OCI-LY7 (cell line): ENCODE measurements at regions not wholly inside any gene's neighbourhood (a gene's known extent, or its start where the extent isn't known, plus 50 kb on each side); places are given as distances from the start of the nearest gene placed in this dataset.
A peak's percentile ranks its signal among the peaks of the same experiment; 100 is the strongest.

Source experiments
- BruUV-seq: library from RNA; stranded (reverse); fragments of 400-500 nt; replicated peaks from 2 replicates; lab custom pipeline; 2021; lab: Mats Ljungman, UMichigan
- CTCF ChIA-PET: fragments of 300-600 bp; sonication (Branson Sonifier 250); formaldehyde crosslinking; loops from one replicate; lab custom pipeline; 2022; ENCODE audit warnings: antibody characterized with exemption; ENCODE audit not compliant: unreplicated experiment; lab: Charles Lee
- POLR2A ChIA-PET: fragments of 300-600 bp; sonication (Branson Sonifier 250); formaldehyde crosslinking; loops from one replicate; lab custom pipeline; 2022; ENCODE audit warnings: antibody characterized with exemption; lab: Charles Lee
- DNase-seq: peaks from one replicate; pipeline ENCODE4 v3.0.0-alpha.2; 2015; ENCODE audit warnings: low spot score
- H2AFZ ChIP-seq: fragments of 200-600 bp; sonication (generic), shearing (Covaris generic); 2 replicates; pipeline ENCODE4 v1.6.1; 2014; ENCODE audit warnings: mild to moderate bottlenecking, antibody characterized with exemption, low read length, moderate library complexity
- H3K27ac ChIP-seq: fragments of 200-600 bp; sonication (generic); 2 replicates; pipeline ENCODE4 v1.5.1; 2014; ENCODE audit warnings: mixed run types, low read depth, mild to moderate bottlenecking, moderate library complexity, low read length, inconsistent platforms; ENCODE audit not compliant: poor library complexity, severe bottlenecking
- H3K36me3 ChIP-seq: fragments of 200-600 bp; sonication (generic); 2 replicates; pipeline ENCODE4 v1.6.1; 2014; ENCODE audit warnings: mild to moderate bottlenecking, antibody characterized with exemption, low read length, moderate library complexity, mixed read lengths; ENCODE audit not compliant: insufficient read depth
- H3K4me1 ChIP-seq: fragments of 200-600 bp; sonication (generic); 2 replicates; pipeline ENCODE4 v1.5.1; 2014; ENCODE audit warnings: mild to moderate bottlenecking, low read length; ENCODE audit not compliant: insufficient read depth, poor library complexity, severe bottlenecking
- H3K4me2 ChIP-seq: fragments of 200-600 bp; sonication (generic); 2 replicates; pipeline ENCODE4 v1.6.1; 2014; ENCODE audit warnings: mild to moderate bottlenecking, low read length
- H3K4me3 ChIP-seq: fragments of 200-600 bp; sonication (generic); 2 replicates; pipeline ENCODE4 v1.5.1; 2014; ENCODE audit warnings: mild to moderate bottlenecking, low read depth, low read length; ENCODE audit not compliant: poor library complexity, severe bottlenecking
- H3K79me2 ChIP-seq: fragments of 200-600 bp; sonication (generic); 2 replicates; pipeline ENCODE4 v1.6.1; 2016; ENCODE audit warnings: low read depth, mild to moderate bottlenecking, low read length, moderate library complexity, mixed read lengths; ENCODE audit not compliant: insufficient read depth
- H3K9me2 ChIP-seq: fragments of 200-600 bp; sonication (generic); 2 replicates; pipeline ENCODE4 v1.6.1; 2016; ENCODE audit warnings: mild to moderate bottlenecking, low read length, mixed read lengths; ENCODE audit not compliant: insufficient read depth
- H3K9me3 ChIP-seq: fragments of 200-600 bp; sonication (generic); 2 replicates; pipeline ENCODE4 v1.6.1; 2014; ENCODE audit warnings: mild to moderate bottlenecking, mixed run types, low read length, mixed read lengths
- H4K20me1 ChIP-seq: fragments of 200-600 bp; sonication (generic); 2 replicates; pipeline ENCODE4 v1.6.1; 2014; ENCODE audit warnings: mild to moderate bottlenecking, antibody characterized with exemption, low read length, moderate library complexity, mixed read lengths; ENCODE audit not compliant: insufficient read depth
- CTCF ChIP-seq: fragments of 200-600 bp; sonication (generic); conservative IDR thresholded peaks from 2 replicates; pipeline ENCODE4 v1.5.1; 2014; ENCODE audit warnings: mild to moderate bottlenecking, antibody characterized with exemption, low read length, moderate library complexity, mixed read lengths
- EZH2phosphoT487 ChIP-seq: fragments of 200-600 bp; sonication (generic); IDR thresholded peaks from 2 replicates; pipeline ENCODE4 v1.6.1; 2018; ENCODE audit warnings: low read depth, borderline replicate concordance, mild to moderate bottlenecking, mixed run types, antibody characterized with exemption, low read length, moderate library complexity, mixed read lengths
- intact Hi-C: fragments of 100-400 bp; cut with micrococcal nuclease; formaldehyde crosslinking; loops from one replicate; pipeline ENCODE4 v1.10.0; 2022; ENCODE audit not compliant: unreplicated experiment

GRCh38 chr3:82957079-82957478 is 1195.6 kb upstream of the GBE1 start:
- Histone ChIP-seq H3K36me3 (no peaks in the 10 kb centered on the region; the same call in 1 of the 2 replicates), H3K79me2 (no peaks in the 10 kb centered on the region), H3K4me2 (no peak overlapping the region), H4K20me1 (no peaks in the 10 kb centered on the region), H3K9me3 (peaks cover 36% of the 10 kb centered on the region), H3K9me2 (no peaks in the 10 kb centered on the region), H3K4me3 (no peak overlapping the region), H3K4me1 (no peaks in the 10 kb centered on the region), H3K27ac (no peak overlapping the region), H2AFZ (no peak overlapping the region)
- no peak for DNase-seq
- TF ChIP-seq EZH2phosphoT487: no peak
- no peak for TF ChIP-seq CTCF
- BruUV-seq: no TSS peak
- CTCF ChIA-PET: no interaction called here
- POLR2A ChIA-PET: interaction anchor here (0.6 to 0.8 kb wide), 2 partner anchors 9 to 982 kb away, joined by 4 read pairs; no protein-coding TSS in a partner anchor
- intact Hi-C loops: no loop called here

GRCh38 chr3:82954486-82954885 is 1193.0 kb upstream of the GBE1 start:
- POLR2A ChIA-PET: interaction anchor here (0.7 kb wide), 2 partner anchors 8 to 10 kb away, joined by 3 to 4 read pairs; no protein-coding TSS in a partner anchor
- no peaks in the 10 kb centered on the region; the same call in 1 of the 2 replicates for H3K36me3 ChIP-seq
- H2AFZ ChIP-seq: no peak overlapping the region
- no peak for TF ChIP-seq CTCF
- no peak for TF ChIP-seq EZH2phosphoT487
- H4K20me1 ChIP-seq: no peaks in the 10 kb centered on the region
- H3K4me1 ChIP-seq: no peaks in the 10 kb centered on the region
- no peak overlapping the region for H3K4me2 ChIP-seq
- peaks cover 43% of the 10 kb centered on the region for H3K9me3 ChIP-seq
- no peak overlapping the region for H3K27ac ChIP-seq
- BruUV-seq: no TSS peak
- H3K4me3 ChIP-seq: no peak overlapping the region
- no peaks in the 10 kb centered on the region for H3K9me2 ChIP-seq
- DNase-seq: no peak
- H3K79me2 ChIP-seq: no peaks in the 10 kb centered on the region
- intact Hi-C loops: no loop called here
- CTCF ChIA-PET: no interaction called here

- TF ChIP-seq CTCF: no peak
- no peak for TF ChIP-seq EZH2phosphoT487
- peaks cover 13% of the 10 kb centered on the region for H3K4me1 ChIP-seq
- ChIA-PET POLR2A (interaction anchor here (0.6 kb wide), 1 partner anchor 1105 kb away, joined by 4 read pairs; no protein-coding TSS in a partner anchor), CTCF (no interaction called here)
- H3K9me3 ChIP-seq: peaks cover 44% of the 10 kb centered on the region; the same call in 1 of the 2 replicates
- no peaks in the 10 kb centered on the region; the same call in 1 of the 2 replicates for H3K36me3 ChIP-seq
- no peak overlapping the region for H3K4me2 ChIP-seq
- H4K20me1 ChIP-seq: no peaks in the 10 kb centered on the region
- intact Hi-C loops: no loop called here
- no peaks in the 10 kb centered on the region for H3K79me2 ChIP-seq
- BruUV-seq: no TSS peak
- H2AFZ ChIP-seq: peak overlapping the region; percentile 45; the same call in 1 of the 2 replicates
- peak overlapping the region; percentile 3 for H3K27ac ChIP-seq
- H3K4me3 ChIP-seq: no peak overlapping the region
- DNase-seq: peak; percentile 47
- no peaks in the 10 kb centered on the region for H3K9me2 ChIP-seq
These were observed 1180.6 kb upstream of the GBE1 start for GRCh38 chr3:82942041-82942440.
